ENCODE measurements at regions not wholly inside any gene's neighbourhood (a gene's known extent, or its start where the extent isn't known, plus 50 kb on each side); places are given as distances from the start of the nearest gene placed in this dataset.

- Histone ChIP-seq H3K9me3 (no peaks in the 10 kb centered on the region), H3K36me3 (peaks cover 12% of the 10 kb centered on the region), H3K4me3 (no peak overlapping the region), H3K27ac (no peak overlapping the region), H3K4me1 (peaks cover 0 to 17% of the 10 kb centered on the region in 2 donors), H3K27me3 (no peaks in the 10 kb centered on the region)
- no peak for TF ChIP-seq CTCF (IDR thresholded peaks at IDR 0.05)
- DNase-seq (ENCODE audit: low spot score), result no peak
These were observed 159.2 kb downstream of the SIPA1L2 start for GRCh38 chr1:232470711-232471110.

DNA sequence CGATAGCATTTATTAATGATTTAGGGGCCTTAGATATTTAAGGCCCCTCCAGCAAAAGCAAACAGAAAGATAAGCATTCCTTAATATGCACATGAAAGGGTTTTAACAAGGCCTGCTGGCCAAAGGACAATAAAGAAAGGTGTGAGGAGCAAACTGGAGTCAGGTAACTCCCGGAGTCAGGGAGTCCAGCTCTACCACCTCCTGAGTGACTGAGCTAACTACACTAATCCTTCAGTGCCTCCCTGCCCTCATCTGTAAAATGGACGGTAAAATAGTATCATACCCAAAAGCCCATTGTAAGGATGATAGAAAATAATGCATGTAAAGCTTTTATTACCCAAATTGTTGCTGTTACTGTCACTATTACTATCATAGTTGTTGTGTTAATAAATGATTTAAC is 161.7 kb downstream of the SIPA1L2 start:
- no peak overlapping the region for H3K27ac ChIP-seq
- H3K4me3 ChIP-seq, result no peak overlapping the region
- H3K9me3 ChIP-seq, result no peaks in the 10 kb centered on the region
- H3K4me1 ChIP-seq, result peaks cover 0 to 16% of the 10 kb centered on the region in 2 donors
- TF ChIP-seq CTCF (IDR thresholded peaks at IDR 0.05), result no peak
- H3K36me3 ChIP-seq, result peaks cover 21% of the 10 kb centered on the region
- no peak for DNase-seq (ENCODE audit: low spot score)
- no peaks in the 10 kb centered on the region for H3K27me3 ChIP-seq

GRCh38 chr1:232467073-232467760 is 162.7 kb downstream of the SIPA1L2 start:
- peaks cover 21% of the 10 kb centered on the region for H3K36me3 ChIP-seq
- TF ChIP-seq CTCF (IDR thresholded peaks at IDR 0.05), result no peak
- no peak overlapping the region for H3K4me3 ChIP-seq
- no peaks in the 10 kb centered on the region for H3K9me3 ChIP-seq
- no peak overlapping the region for H3K27ac ChIP-seq
- H3K4me1 ChIP-seq, result peaks cover 0 to 6% of the 10 kb centered on the region in 2 donors
- DNase-seq (ENCODE audit: low spot score), result no peak
- no peaks in the 10 kb centered on the region for H3K27me3 ChIP-seq

DNA sequence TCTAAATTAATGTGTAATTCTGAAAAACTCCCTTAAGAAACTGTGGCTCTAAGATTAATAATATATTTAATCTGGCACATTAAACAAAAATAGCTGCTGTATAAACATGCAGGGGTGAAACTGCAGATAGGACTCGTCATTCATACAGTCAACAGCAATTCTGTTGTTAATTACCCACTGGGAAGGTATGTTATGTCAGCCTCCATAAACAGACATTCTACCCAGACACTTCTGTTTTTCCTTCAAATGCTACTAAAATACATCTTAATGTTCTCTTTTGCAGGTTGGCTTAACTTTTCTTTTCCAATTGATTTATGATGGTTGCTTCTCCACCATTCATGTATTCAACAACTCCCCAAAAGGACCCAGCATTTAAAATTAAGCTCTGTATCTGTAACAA is 165.6 kb downstream of the SIPA1L2 start:
- H3K9me3 ChIP-seq, result no peaks in the 10 kb centered on the region
- no peak overlapping the region for H3K27ac ChIP-seq
- H3K4me3 ChIP-seq, result no peak overlapping the region
- peaks cover 9% of the 10 kb centered on the region for H3K36me3 ChIP-seq
- TF ChIP-seq CTCF (IDR thresholded peaks at IDR 0.05), result no peak
- DNase-seq (ENCODE audit: low spot score), result no peak
- H3K27me3 ChIP-seq, result no peaks in the 10 kb centered on the region
- H3K4me1 ChIP-seq, result peaks cover 0 to 4% of the 10 kb centered on the region in 2 donors

- peaks cover 0 to 11% of the 10 kb centered on the region in 2 donors for H3K4me1 ChIP-seq
- DNase-seq (ENCODE audit: low spot score), result no peak
- no peak overlapping the region for H3K27ac ChIP-seq
- H3K9me3 ChIP-seq, result no peaks in the 10 kb centered on the region
- peaks cover 9% of the 10 kb centered on the region for H3K36me3 ChIP-seq
- no peaks in the 10 kb centered on the region for H3K27me3 ChIP-seq
- no peak overlapping the region for H3K4me3 ChIP-seq
- no peak for TF ChIP-seq CTCF (IDR thresholded peaks at IDR 0.05)
These were observed 166.7 kb downstream of the SIPA1L2 start for GRCh38 chr1:232463225-232463624.

- Histone ChIP-seq H3K4me1 (peaks cover 0 to 19% of the 10 kb centered on the region in 2 donors), H3K9me3 (no peaks in the 10 kb centered on the region), H3K27me3 (no peaks in the 10 kb centered on the region), H3K4me3 (no peak overlapping the region), H3K36me3 (peaks cover 9% of the 10 kb centered on the region), H3K27ac (no peak overlapping the region)
- TF ChIP-seq CTCF (IDR thresholded peaks at IDR 0.05), result no peak
- DNase-seq (ENCODE audit: low spot score), result no peak
These were observed 167.7 kb downstream of the SIPA1L2 start for GRCh38 chr1:232462213-232462612.

Measured in right atrium auricular region (tissue), 2 donors.